ENCODE measurements at regions not wholly inside any gene's neighbourhood (a gene's known extent, or its start where the extent isn't known, plus 50 kb on each side); places are given as distances from the start of the nearest gene placed in this dataset.

DNA sequence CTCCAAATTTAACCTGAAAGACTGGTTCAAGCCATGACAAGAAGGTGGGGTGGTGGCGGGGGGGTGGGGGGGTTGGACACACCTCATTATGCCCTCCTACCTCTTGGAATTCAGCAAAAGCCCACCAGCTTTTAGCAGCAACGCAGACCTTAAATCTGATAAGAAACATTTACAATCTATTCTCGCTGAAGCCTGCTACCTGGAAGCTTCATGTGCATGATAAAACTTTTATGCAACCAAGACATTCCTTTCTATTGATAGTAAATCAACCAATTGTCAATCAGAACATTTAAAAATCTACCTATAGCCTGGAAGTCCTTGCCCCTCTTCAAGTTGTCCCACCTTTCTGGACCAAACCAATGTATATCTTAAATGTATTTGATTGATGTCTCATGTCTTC, 113.6 kb upstream of the FAM98A start:
- POLR2A ChIA-PET (ENCODE audit: low non-redundant PET): no interaction called here
- BruUV-seq (replicated peaks): no TSS peak
- Histone ChIP-seq H3K36me3 (ENCODE audit: insufficient read depth, low read length, poor library complexity, severe bottlenecking) (no peaks in the 10 kb centered on the region), H3K27ac (ENCODE audit: low read depth, low read length, poor library complexity, severe bottlenecking) (no peak overlapping the region), H3K4me1 (ENCODE audit: insufficient read depth, low read length, poor library complexity, severe bottlenecking) (no peaks in the 10 kb centered on the region), H3K27me3 (replicated peaks; ENCODE audit: insufficient read depth, low read depth, low read length, poor library complexity) (no peaks in the 10 kb centered on the region), H3K4me3 (ENCODE audit: low read depth, low read length, poor library complexity, severe bottlenecking) (no peak overlapping the region), H3K9me3 (ENCODE audit: low read depth, low read length, poor library complexity, severe bottlenecking) (no peaks in the 10 kb centered on the region)
- CTCF ChIA-PET: no interaction called here
- no peak for DNase-seq (ENCODE audit: low spot score)
- intact Hi-C loops (cut with micrococcal nuclease; ENCODE audit: unreplicated experiment): no loop called here
- TF ChIP-seq EZH2 (IDR thresholded peaks at IDR 0.05; ENCODE audit: borderline replicate concordance, low read depth, low read length, poor library complexity, severe bottlenecking): no peak
- TF ChIP-seq, protein P1, sequence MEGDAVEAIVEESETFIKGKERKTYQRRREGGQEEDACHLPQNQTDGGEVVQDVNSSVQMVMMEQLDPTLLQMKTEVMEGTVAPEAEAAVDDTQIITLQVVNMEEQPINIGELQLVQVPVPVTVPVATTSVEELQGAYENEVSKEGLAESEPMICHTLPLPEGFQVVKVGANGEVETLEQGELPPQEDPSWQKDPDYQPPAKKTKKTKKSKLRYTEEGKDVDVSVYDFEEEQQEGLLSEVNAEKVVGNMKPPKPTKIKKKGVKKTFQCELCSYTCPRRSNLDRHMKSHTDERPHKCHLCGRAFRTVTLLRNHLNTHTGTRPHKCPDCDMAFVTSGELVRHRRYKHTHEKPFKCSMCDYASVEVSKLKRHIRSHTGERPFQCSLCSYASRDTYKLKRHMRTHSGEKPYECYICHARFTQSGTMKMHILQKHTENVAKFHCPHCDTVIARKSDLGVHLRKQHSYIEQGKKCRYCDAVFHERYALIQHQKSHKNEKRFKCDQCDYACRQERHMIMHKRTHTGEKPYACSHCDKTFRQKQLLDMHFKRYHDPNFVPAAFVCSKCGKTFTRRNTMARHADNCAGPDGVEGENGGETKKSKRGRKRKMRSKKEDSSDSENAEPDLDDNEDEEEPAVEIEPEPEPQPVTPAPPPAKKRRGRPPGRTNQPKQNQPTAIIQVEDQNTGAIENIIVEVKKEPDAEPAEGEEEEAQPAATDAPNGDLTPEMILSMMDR (conservative IDR thresholded peaks at IDR 0.05; ENCODE audit: low read depth, low read length): no peak

DNA sequence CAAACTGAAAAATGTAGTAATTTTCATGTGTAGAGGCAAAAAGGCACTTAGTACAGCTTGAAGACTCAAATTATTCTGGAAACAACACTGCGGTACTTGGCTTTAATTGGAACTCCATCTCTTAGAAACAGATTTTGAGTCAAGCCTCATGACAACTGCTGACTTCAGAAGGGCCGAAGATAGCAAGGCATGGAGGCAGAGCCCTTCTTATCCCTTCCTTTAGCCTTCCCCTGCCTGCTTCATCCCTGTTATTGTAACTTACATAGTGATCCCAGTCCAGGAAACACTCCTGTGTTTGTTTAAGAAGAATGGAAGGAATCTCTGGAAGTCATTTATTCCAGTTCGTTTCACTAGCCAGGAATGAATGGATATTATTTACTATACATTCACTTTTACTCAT, 110.9 kb upstream of the FAM98A start:
- no peaks in the 10 kb centered on the region for H3K27me3 ChIP-seq (replicated peaks; ENCODE audit: insufficient read depth, low read depth, low read length, poor library complexity)
- no peak for DNase-seq (ENCODE audit: low spot score)
- ChIA-PET CTCF (no interaction called here), POLR2A (ENCODE audit: low non-redundant PET) (no interaction called here)
- BruUV-seq (replicated peaks): no TSS peak
- no peak overlapping the region for H3K4me3 ChIP-seq (ENCODE audit: low read depth, low read length, poor library complexity, severe bottlenecking)
- no peak overlapping the region for H3K27ac ChIP-seq (ENCODE audit: low read depth, low read length, poor library complexity, severe bottlenecking)
- intact Hi-C loops (cut with micrococcal nuclease; ENCODE audit: unreplicated experiment): no loop called here
- no peaks in the 10 kb centered on the region for H3K36me3 ChIP-seq (ENCODE audit: insufficient read depth, low read length, poor library complexity, severe bottlenecking)
- H3K4me1 ChIP-seq (ENCODE audit: insufficient read depth, low read length, poor library complexity, severe bottlenecking): peaks cover 2% of the 10 kb centered on the region
- no peak for TF ChIP-seq EZH2 (IDR thresholded peaks at IDR 0.05; ENCODE audit: borderline replicate concordance, low read depth, low read length, poor library complexity, severe bottlenecking)
- TF ChIP-seq, protein P1 (conservative IDR thresholded peaks at IDR 0.05; ENCODE audit: low read depth, low read length): no peak
- no peaks in the 10 kb centered on the region for H3K9me3 ChIP-seq (ENCODE audit: low read depth, low read length, poor library complexity, severe bottlenecking)

DNA sequence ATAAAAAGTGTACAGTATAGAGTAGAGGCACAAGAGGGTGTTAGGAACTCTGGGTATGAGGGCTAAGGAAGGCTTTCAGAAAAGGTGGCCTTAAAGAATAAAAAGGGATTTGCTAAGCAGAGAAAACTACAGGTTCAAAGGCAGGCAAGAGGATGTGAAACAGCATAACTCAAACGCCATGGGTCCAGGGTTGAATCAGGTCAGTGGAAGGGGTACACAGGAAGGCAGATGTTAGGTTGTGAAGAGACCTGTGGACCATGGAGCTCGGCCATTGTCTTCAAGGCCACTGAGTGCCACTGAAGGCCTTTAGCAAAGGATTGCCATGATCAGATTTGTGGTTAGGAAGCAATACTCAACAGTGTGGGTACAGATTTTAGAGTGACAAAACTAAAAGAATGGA, 108.2 kb upstream of the FAM98A start:
- POLR2A ChIA-PET (ENCODE audit: low non-redundant PET): no interaction called here
- intact Hi-C loops (cut with micrococcal nuclease; ENCODE audit: unreplicated experiment): no loop called here

More for the DNA sequence above, 108.2 kb upstream of the FAM98A start:
- Histone ChIP-seq H3K36me3 (ENCODE audit: insufficient read depth, low read length, poor library complexity, severe bottlenecking) (no peaks in the 10 kb centered on the region), H3K27me3 (replicated peaks; ENCODE audit: insufficient read depth, low read depth, low read length, poor library complexity) (no peaks in the 10 kb centered on the region), H3K9me3 (ENCODE audit: low read depth, low read length, poor library complexity, severe bottlenecking) (no peaks in the 10 kb centered on the region), H3K4me1 (ENCODE audit: insufficient read depth, low read length, poor library complexity, severe bottlenecking) (peaks cover 12% of the 10 kb centered on the region), H3K27ac (ENCODE audit: low read depth, low read length, poor library complexity, severe bottlenecking) (no peak overlapping the region), H3K4me3 (ENCODE audit: low read depth, low read length, poor library complexity, severe bottlenecking) (no peak overlapping the region)
- TF ChIP-seq, protein P1 (conservative IDR thresholded peaks at IDR 0.05; ENCODE audit: low read depth, low read length): no peak
- no peak for TF ChIP-seq EZH2 (IDR thresholded peaks at IDR 0.05; ENCODE audit: borderline replicate concordance, low read depth, low read length, poor library complexity, severe bottlenecking)
- DNase-seq (ENCODE audit: low spot score): no peak
- CTCF ChIA-PET: no interaction called here
- no TSS peak for BruUV-seq (replicated peaks)
